Mucosa of gallbladder (tissue), 1 donor: ENCODE measurements at regions not wholly inside any gene's neighbourhood (a gene's known extent, or its start where the extent isn't known, plus 50 kb on each side); places are given as distances from the start of the nearest gene placed in this dataset.

ENCODE experiments used
- DNase-seq: peaks from one replicate; pipeline ENCODE4 v3.0.0-alpha.2; 2020; ENCODE audit warnings: low spot score
- donor health status: DM: no; HTN: no; CAD: no.

- no peak for DNase-seq
These were observed 171.6 kb downstream of the SLC6A15 start for GRCh38 chr12:84741031-84741430.

GRCh38 chr12:84740602-84741001, 172.0 kb downstream of the SLC6A15 start:
- DNase-seq: no peak

- DNase-seq: no peak
These were observed 174.1 kb downstream of the SLC6A15 start for GRCh38 chr12:84738481-84738972.

- no peak for DNase-seq
These were observed 179.7 kb downstream of the SLC6A15 start for GRCh38 chr12:84732828-84733340.

- no peak for DNase-seq
These were observed 181.9 kb downstream of the SLC6A15 start for GRCh38 chr12:84730561-84731162.

- DNase-seq: no peak
These were observed 184.6 kb downstream of the SLC6A15 start for GRCh38 chr12:84727961-84728360.

GRCh38 chr12:84726780-84727179, 185.8 kb downstream of the SLC6A15 start:
- no peak for DNase-seq

- no peak for DNase-seq
These were observed 188.6 kb downstream of the SLC6A15 start for GRCh38 chr12:84723988-84724387.

GRCh38 chr12:84719997-84720396, 192.6 kb downstream of the SLC6A15 start:
- no peak for DNase-seq

- no peak for DNase-seq
These were observed 193.7 kb downstream of the SLC6A15 start for GRCh38 chr12:84718906-84719305.

GRCh38 chr12:84712747-84713146, 199.9 kb downstream of the SLC6A15 start:
- DNase-seq: no peak

GRCh38 chr12:84706374-84706773, 206.2 kb downstream of the SLC6A15 start:
- DNase-seq: no peak

GRCh38 chr12:84704856-84705255, 207.7 kb downstream of the SLC6A15 start:
- no peak for DNase-seq

GRCh38 chr12:84702001-84702400, 210.6 kb downstream of the SLC6A15 start:
- no peak for DNase-seq

- DNase-seq: no peak
These were observed 211.6 kb downstream of the SLC6A15 start for GRCh38 chr12:84701041-84701440.

GRCh38 chr12:84698576-84699333, 213.8 kb downstream of the SLC6A15 start:
- no peak for DNase-seq

- no peak for DNase-seq
These were observed 215.6 kb downstream of the SLC6A15 start for GRCh38 chr12:84696908-84697540.

GRCh38 chr12:84696281-84696680, 216.3 kb downstream of the SLC6A15 start:
- no peak for DNase-seq

- DNase-seq: no peak
These were observed 218.5 kb downstream of the SLC6A15 start for GRCh38 chr12:84694116-84694515.

- no peak for DNase-seq
These were observed 220.5 kb downstream of the SLC6A15 start for GRCh38 chr12:84692071-84692470.

GRCh38 chr12:84691266-84691665, 221.3 kb downstream of the SLC6A15 start:
- no peak for DNase-seq

- no peak for DNase-seq
These were observed 223.0 kb downstream of the SLC6A15 start for GRCh38 chr12:84689638-84690037.

- no peak for DNase-seq
These were observed 227.2 kb downstream of the SLC6A15 start for GRCh38 chr12:84685379-84685778.
